Skin epidermis (tissue), 12 donors: ENCODE measurements at regions not wholly inside any gene's neighbourhood (a gene's known extent, or its start where the extent isn't known, plus 50 kb on each side); places are given as distances from the start of the nearest gene placed in this dataset.

Experiments
- H3K27ac ChIP-seq, 21 experiments: fragments of 200-600 bp; sonication (generic) in 11 of 21; one replicate each; pipeline ENCODE4 v1.5.0; 2020; ENCODE audit warnings: mild to moderate bottlenecking in 3 of 21, inconsistent platforms in 2 of 21, moderate library complexity in 2 of 21
- H3K4me3 ChIP-seq, 7 experiments: fragments of 200-600 bp; sonication (generic) in 2 of 7; one replicate each; pipeline ENCODE4 v1.5.0; 2020; ENCODE audit warnings: inconsistent platforms in 2 of 7, mild to moderate bottlenecking in 2 of 7, moderate library complexity in 1 of 7

GRCh38 chr12:115767916-115768315 lies 509.6 kb downstream of the MED13L start:
- Histone ChIP-seq H3K4me3 (no peak overlapping the region), H3K27ac (no peak overlapping the region)

- Histone ChIP-seq H3K27ac (no peak overlapping the region), H3K4me3 (no peak overlapping the region)
Observed at GRCh38 chr12:115763982-115764621, 513.4 kb downstream of the MED13L start.

GRCh38 chr12:115763376-115763775 lies 514.1 kb downstream of the MED13L start:
- Histone ChIP-seq H3K27ac (no peak overlapping the region), H3K4me3 (no peak overlapping the region)

- Histone ChIP-seq H3K27ac (peak overlapping the region in 1 of 21 experiments; percentile 3), H3K4me3 (no peak overlapping the region)
Observed at GRCh38 chr12:115762936-115763335, 514.6 kb downstream of the MED13L start.

GRCh38 chr12:115761784-115762183 lies 515.7 kb downstream of the MED13L start:
- H3K27ac ChIP-seq = no peak overlapping the region
- H3K4me3 ChIP-seq = no peak overlapping the region

GRCh38 chr12:115760231-115760630 lies 517.3 kb downstream of the MED13L start:
- Histone ChIP-seq H3K4me3 (no peak overlapping the region), H3K27ac (no peak overlapping the region)

GRCh38 chr12:115758877-115759620 lies 518.4 kb downstream of the MED13L start:
- peak overlapping the region in 1 of 21 experiments; percentile 9 for H3K27ac ChIP-seq
- H3K4me3 ChIP-seq = no peak overlapping the region

GRCh38 chr12:115758183-115758582 lies 519.3 kb downstream of the MED13L start:
- Histone ChIP-seq H3K4me3 (no peak overlapping the region), H3K27ac (peak overlapping the region in 1 of 21 experiments; percentile 9)

- H3K27ac ChIP-seq = no peak overlapping the region
- no peak overlapping the region for H3K4me3 ChIP-seq
Observed at GRCh38 chr12:115756804-115757203, 520.7 kb downstream of the MED13L start.

GRCh38 chr12:115756271-115756670 lies 521.2 kb downstream of the MED13L start:
- no peak overlapping the region for H3K27ac ChIP-seq
- no peak overlapping the region for H3K4me3 ChIP-seq

- H3K4me3 ChIP-seq = no peak overlapping the region
- no peak overlapping the region for H3K27ac ChIP-seq
Observed at GRCh38 chr12:115755725-115756085, 521.8 kb downstream of the MED13L start.

GRCh38 chr12:115755061-115755724 lies 522.3 kb downstream of the MED13L start:
- no peak overlapping the region for H3K27ac ChIP-seq
- no peak overlapping the region for H3K4me3 ChIP-seq

- H3K27ac ChIP-seq = no peak overlapping the region
- no peak overlapping the region for H3K4me3 ChIP-seq
Observed at GRCh38 chr12:115752913-115753726, 524.4 kb downstream of the MED13L start.

- Histone ChIP-seq H3K4me3 (no peak overlapping the region), H3K27ac (no peak overlapping the region)
Observed at GRCh38 chr12:115752156-115752555, 525.3 kb downstream of the MED13L start.

GRCh38 chr12:115750340-115750739 lies 527.2 kb downstream of the MED13L start:
- Histone ChIP-seq H3K27ac (no peak overlapping the region), H3K4me3 (no peak overlapping the region)

GRCh38 chr12:115749071-115749841 lies 528.2 kb downstream of the MED13L start:
- Histone ChIP-seq H3K27ac (no peak overlapping the region), H3K4me3 (no peak overlapping the region)

- no peak overlapping the region for H3K27ac ChIP-seq
Observed at GRCh38 chr12:115740586-115741155, 536.8 kb downstream of the MED13L start.

GRCh38 chr12:115737895-115738294 lies 539.6 kb downstream of the MED13L start:
- H3K27ac ChIP-seq = no peak overlapping the region

More at GRCh38 chr12:115740586-115741155, 536.8 kb downstream of the MED13L start:
- no peak overlapping the region for H3K4me3 ChIP-seq

GRCh38 chr12:115736360-115736759 lies 541.1 kb downstream of the MED13L start:
- H3K27ac ChIP-seq = no peak overlapping the region
- H3K4me3 ChIP-seq = no peak overlapping the region

More at GRCh38 chr12:115737895-115738294, 539.6 kb downstream of the MED13L start:
- no peak overlapping the region for H3K4me3 ChIP-seq
